ENCODE measurements at regions not wholly inside any gene's neighbourhood (a gene's known extent, or its start where the extent isn't known, plus 50 kb on each side); places are given as distances from the start of the nearest gene placed in this dataset.

GRCh38 chr20:52242237-52243230, 51.0 kb upstream of the ZFP64 start:
- TF ChIP-seq CTCF (IDR thresholded peaks at IDR 0.05) (peak in 3 of 4 experiments; percentile 18 to 66 (median 41)), POLR2A (IDR thresholded peaks at IDR 0.05) (no peak), POLR2AphosphoS5 (IDR thresholded peaks at IDR 0.05) (no peak)
